GM19239 (cell line): ENCODE measurements at regions not wholly inside any gene's neighbourhood (a gene's known extent, or its start where the extent isn't known, plus 50 kb on each side); places are given as distances from the start of the nearest gene placed in this dataset.

Experiments used
- DNase-seq: peaks from one replicate; pipeline ENCODE4 v3.0.0; 2011; ENCODE audit warnings: low spot score; ENCODE audit not compliant: insufficient read length
- FAIRE-seq: peaks from 2 replicates; lab custom pipeline; 2011; peaks lifted over from hg19 to GRCh38; lab: Jason Lieb, UNC

DNA sequence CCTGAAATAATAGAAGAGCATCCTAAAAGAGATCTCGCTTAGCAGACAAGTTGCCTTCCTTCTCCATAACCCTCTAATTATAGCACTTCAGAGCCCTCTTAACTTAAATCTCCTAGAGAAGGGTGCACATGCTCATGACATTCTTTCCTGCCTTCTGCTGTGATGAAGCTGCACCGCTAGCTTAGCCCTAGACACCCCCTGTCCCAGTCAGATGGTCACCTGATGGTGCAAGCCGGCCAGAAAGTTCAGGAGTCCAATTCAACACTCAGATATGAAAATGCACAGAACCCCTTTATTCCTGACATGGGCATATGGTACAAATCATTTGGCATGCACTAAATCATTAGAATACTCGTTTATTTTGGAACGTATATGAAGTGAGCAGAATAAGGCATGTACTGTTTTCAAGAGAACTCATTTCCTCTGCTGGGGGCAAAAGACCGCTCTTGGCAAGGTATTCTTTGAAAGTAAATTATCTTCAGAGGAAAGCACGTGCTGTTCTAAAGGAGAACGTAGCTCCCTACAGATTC, 420.4 kb upstream of the PROK2 start:
- FAIRE-seq (no peak), DNase-seq (no peak)

DNA sequence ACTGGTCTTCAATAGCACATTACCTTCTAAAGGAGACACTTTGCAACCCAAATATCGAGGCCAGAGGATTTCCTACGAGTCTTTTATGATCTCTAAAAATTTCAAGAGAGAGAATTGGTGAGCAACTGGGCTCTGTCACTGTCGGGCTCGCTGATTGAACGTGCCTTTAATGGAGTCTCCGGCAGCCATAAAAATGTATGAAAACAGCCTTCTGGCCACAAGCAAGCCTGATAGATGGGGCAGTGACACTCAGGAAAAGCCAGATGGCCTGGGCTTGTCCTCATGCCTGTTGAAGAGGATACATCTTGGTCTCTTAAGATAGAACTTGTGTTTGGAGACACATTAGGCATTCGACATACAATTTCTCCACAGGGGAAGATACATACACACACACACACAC, 419.5 kb upstream of the PROK2 start:
- no peak for FAIRE-seq
- DNase-seq: no peak

DNA sequence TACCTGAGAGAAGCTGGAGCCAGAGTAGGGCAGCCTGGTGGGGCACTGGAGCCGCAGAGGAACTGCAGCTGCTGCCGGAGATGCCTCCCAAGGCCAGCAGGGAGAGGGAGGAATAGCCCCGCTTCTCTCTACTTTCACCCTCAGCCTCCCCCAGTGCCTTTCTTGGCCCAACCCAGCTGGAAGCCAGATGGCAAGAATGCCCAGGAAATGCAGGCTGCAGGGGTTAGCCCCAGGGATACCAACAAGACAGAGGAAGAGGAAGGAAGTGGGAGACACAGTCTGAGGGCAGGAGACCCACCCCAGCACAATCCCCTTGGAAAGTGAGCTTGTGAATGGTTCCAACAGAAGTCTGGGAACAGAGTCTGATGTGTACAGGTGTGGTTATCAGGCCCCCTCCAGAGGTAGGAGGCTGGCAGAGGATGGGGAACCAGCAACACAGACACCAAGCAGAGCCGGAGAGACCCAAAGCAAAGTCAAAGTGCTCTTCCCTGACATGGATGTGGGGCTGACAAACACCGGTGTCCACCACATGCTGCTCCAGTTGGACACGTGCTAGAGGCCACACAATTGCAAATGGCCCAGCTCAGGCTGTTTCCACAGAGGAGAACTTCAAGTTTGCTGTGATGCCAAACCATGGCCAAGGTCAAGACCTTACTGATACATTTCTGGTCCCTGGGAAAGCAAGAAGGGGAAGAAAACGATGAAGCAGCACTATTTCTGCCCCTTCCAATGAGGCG, 418.8 kb upstream of the PROK2 start:
- no peak for FAIRE-seq
- no peak for DNase-seq

DNA sequence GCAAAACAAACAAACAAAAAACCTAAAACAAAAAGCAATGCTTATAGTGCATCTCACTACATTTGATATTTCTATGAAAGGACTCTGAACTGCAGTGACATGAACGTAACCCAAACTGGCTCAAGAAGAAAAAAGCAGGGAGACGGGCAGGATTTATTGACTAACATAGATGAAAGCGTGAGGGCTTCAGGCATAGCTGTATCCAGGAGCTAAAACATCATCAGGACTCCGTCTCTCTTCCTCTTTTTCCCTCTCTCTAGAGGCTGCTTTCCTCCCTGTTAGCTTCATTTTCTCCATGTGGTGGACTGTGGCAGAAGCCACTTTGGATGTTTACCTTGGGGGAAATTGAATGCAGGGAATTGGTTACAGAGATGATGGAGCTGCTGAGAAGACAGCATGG, 418.2 kb upstream of the PROK2 start:
- no peak for FAIRE-seq
- no peak for DNase-seq

DNA sequence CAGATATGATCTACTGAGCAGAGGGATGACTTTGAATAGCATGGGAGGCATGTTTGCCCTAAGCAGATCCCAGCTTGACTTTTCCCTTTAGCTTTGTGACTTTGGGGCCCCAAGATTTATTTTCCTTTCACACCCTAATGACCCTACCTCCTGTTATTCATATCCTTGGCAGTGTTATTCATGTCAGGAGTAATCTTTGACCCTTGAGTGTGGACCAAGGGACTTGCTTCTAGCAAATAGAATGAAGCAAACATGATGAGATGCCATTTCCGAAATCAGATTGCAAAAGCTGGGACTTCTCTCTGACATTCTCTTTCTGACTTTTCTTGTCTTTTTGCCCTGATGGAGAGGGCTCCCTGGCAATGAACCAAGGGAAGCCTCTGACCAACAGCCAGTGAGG, 415.4 kb upstream of the PROK2 start:
- FAIRE-seq: no peak
- no peak for DNase-seq

DNA sequence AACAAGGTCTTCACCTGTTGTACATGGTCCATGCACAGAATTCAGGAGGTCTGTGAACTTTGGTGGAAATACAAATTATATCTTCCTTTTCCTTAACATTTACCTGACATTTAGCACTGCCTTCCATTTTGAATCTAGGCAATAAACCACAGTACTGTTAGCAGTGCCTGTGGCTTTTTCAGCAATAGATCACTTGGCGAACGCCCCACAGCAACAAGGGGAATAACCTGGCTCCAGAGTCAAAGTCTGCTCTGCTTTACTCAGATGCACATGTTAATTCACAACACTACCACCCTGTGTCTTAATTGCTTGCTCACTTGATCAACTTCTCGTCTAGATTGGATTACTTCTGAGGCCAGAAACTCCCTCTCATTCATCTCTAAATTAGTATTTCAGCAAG, 414.6 kb upstream of the PROK2 start:
- FAIRE-seq: no peak
- no peak for DNase-seq

DNA sequence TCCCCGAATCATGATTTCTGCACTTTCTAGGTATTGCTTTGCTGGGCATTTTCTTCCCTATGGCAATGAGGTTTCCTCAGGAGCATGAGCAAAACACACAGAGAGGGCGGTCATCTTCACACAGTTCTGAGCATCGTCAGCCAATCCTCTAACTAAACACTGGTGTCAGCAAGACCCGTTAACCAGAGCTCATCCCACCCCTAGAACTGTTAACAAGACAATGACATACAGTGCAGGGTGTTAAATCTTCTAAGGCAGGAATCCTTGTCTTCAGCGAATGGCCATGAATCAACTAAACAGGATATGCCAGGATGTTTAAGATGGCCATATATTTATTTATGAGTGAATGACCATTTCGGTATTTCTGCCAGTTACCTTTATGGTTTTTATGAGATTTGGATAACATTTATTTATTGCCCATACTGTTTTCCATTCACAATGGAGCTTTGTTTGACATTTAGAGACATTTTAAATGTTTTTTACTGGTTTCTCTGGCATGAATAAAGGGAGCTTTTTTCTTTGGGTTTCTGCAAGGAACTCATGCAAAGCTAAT, 411.5 kb upstream of the PROK2 start:
- no peak for FAIRE-seq

DNA sequence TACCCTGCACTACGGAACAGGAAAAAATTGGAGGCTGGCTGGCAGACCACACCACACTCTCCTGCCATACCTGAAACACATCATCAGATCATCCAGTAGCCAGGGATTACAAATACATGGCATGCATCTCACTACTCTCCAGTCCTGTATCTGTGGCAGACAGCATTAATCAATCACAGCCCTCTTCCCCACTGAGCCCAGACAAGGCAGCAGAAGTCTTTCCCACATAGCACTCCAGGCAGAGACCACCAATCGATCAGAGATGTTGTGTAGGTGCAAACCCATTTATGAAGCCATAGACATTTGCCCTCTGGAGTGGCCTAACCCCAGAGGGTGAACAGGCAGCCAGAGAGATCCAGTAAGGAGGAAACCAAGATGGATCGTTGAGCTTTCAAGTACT, 410.9 kb upstream of the PROK2 start:
- FAIRE-seq: no peak

More for the DNA sequence above, 411.5 kb upstream of the PROK2 start:
- no peak for DNase-seq

DNA sequence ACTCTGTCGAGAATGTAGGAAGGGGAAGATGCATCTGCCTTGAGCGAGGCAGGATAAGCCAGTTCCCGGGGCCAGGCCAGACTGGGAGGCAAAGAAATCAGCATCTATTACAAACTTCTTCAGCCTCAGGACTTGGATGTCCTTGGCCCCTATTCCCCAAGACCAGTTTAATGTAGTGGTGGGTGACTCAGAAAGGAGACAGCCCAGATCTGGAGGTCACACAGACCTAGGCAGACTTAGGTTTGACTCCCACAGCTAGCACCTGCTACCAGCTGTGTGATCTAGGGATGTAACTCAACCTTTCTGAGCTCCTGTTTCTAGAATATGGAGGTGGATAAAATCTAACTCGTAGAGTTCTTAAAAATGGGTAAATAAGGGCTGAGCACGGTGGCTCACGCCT, 409.5 kb upstream of the PROK2 start:
- no peak for DNase-seq

More for the DNA sequence above, 410.9 kb upstream of the PROK2 start:
- no peak for DNase-seq

DNA sequence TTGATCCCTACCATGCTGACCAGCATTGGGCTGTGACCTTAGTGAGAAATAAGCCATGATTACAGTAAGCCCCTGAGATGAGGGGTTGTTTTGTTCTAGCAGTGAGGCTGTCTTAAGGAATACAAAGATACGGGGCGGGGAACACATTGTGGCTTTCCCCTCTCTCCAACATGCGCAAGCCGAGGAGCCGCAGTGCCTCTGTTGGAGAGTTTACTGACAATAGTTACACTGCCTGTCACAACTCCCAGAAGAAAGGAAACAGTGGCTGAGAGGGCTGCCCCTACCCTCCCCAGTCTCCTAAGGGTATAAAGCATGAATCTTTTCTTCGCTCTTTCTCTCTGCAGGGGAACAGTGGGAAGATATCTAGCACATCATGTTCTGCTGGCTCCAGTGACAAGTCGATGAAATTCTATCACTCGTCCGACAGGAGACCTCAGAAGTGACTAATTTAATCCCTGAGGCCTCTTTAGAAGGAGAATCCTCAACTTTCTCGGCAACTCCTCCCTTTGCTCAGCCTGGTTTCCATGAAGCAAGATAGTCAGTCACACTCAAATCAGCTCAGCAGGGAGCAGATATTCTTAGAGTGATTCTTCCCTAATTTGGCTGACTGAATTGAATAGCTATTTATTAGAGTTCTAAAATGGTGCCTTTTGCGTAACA, 409.0 kb upstream of the PROK2 start:
- no peak for FAIRE-seq
- no peak for DNase-seq

More for the DNA sequence above, 409.5 kb upstream of the PROK2 start:
- FAIRE-seq: no peak

DNA sequence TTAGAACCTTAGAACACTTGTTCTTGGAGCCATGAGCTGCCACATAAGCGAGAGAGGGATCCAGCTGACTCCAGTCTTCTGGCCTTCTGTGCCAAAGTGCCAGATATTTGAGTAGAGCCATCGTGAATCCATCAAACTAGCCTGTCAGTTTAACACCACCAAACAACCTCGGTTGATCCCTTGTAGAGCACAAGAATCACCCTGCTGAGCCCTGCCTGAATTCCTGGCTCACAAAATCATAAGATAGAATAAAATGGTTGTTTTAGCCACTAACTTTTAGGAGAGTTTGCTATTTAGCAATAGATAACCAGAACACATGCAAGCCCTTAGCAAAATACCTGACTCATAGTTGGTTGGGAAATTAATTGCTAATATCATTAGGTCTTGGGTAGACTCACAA, 407.6 kb upstream of the PROK2 start:
- DNase-seq (no peak), FAIRE-seq (no peak)

DNA sequence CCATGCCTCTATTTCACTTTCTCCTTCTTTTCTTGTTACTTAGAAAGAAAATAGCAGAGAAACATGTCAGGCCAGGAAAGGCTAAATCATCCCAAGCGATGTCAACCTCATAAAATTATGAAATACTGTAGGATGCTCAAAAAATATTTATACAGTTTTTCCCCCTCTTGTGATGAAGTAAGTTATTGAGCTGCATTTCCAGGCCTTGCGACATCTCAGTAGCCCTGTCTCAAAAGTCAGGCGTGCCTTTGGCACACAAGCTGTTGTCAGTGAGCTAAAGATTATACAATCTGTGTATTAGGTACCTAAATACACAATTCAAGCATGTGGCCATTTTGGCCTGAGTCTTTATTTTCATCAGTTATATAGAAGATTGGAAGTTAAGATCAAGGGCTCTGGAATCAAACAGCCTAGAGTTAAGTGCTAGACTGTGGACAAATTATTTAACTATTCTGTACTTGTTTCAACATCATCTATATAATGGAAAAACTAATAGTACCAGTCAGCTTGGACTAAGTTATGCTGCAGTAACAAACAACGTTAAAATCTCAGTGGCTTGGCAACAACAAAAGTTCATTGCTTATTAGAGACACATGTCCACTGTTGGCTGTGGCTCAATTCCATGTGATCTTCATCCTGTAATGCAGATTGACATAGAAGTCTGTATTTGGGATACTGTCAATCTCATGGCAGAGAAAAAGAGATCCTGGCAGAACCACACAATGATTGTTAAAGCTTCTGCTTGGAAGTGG, 406.4 kb upstream of the PROK2 start:
- no peak for FAIRE-seq
- no peak for DNase-seq

DNA sequence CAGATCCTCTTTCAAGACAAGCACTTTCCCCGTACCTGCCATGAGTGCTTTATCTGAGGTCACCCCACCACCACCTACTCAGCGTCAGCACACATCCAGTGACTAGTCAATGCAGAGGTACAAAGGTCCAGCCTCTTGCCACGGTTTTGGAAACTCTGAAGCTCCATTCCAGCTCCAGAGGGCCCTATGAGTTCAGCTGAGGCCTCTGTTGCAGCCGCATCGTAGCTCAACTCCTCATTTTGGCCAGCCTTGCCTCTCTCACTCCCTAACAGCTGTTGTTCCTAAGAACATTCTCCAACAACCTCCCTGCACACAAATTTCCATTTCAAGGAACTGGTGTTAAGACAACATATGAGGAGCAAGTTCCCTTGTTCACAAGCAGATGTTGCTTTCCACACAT, 405.1 kb upstream of the PROK2 start:
- FAIRE-seq: no peak
- DNase-seq: no peak

DNA sequence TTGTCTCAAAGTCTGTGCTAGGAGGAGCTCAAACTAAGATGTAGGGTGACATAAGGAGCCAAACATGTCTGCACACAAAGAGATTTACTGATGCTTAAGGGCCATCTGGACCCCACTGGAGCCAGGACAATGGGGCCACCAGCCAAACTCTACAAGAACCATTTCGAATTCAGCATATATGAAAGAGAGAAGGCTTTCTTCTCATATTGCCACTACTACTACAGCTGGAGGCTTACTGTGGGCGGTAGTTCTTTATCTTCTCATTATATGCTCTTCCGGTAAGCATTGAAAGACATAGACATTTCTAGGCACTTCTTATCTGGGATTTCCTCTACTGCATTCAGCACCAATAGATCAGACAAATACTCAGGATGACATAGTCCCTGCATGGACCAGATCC, 404.4 kb upstream of the PROK2 start:
- no peak for DNase-seq
- no peak for FAIRE-seq

DNA sequence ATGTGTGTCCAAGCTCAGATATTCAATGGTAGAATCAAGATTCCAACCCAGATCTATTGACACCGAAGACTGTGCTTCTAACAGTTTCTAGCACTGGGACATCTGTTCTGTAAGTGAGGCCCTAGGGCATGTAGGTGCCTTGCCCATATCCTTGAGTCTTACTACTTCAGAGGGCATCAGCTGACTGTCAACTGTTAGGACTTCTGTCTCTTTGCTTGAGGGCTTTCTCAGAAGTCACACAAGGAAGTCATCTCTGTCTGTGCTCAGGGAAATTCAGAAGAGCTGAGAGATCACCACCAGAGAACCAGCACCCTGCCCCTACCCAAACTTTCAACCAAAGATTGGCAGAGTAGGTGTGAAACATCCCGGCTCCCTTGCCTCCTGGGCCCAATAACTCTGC, 403.6 kb upstream of the PROK2 start:
- FAIRE-seq (no peak), DNase-seq (no peak)

DNA sequence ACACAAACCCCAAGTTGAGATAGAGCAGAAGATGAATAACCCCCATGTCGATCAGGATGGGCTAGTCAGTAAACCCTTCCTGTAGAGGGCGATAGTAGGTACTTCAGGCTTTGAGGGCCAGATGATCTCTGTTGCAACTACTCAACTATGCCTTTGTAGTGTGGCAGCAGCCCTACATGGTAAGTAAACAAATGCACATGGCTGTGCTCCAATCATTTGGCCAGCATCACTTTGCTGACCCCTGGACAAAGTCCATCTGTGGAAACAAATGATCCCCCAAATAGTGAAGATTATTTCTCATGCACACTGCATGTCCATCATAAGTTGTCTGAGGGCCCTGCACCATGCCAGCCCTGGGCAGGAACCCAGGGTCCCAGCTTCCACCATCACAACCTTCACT, 402.2 kb upstream of the PROK2 start:
- no peak for FAIRE-seq
- no peak for DNase-seq

DNA sequence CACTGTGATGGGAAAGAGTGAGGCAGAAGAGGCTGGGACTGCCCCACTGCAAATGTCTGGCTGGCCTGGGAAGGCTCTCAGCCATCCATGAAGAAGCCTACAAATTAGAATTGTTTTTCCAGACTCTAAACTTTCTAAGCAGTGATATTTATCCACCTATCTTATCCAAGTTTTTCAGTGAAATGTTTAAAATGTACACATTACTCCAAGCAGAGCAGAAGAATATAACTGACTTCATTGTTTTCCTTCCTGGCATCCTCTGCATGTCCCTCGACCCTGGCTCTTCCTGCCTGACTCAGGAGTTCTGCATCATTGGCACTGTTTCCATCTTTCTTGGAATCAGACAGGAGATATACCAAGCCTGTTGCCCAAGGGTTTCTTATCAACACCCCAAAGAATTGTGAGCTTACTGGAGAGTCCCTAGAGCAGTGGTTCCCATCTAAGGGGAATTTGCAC, 401.5 kb upstream of the PROK2 start:
- FAIRE-seq: no peak
- DNase-seq: no peak

DNA sequence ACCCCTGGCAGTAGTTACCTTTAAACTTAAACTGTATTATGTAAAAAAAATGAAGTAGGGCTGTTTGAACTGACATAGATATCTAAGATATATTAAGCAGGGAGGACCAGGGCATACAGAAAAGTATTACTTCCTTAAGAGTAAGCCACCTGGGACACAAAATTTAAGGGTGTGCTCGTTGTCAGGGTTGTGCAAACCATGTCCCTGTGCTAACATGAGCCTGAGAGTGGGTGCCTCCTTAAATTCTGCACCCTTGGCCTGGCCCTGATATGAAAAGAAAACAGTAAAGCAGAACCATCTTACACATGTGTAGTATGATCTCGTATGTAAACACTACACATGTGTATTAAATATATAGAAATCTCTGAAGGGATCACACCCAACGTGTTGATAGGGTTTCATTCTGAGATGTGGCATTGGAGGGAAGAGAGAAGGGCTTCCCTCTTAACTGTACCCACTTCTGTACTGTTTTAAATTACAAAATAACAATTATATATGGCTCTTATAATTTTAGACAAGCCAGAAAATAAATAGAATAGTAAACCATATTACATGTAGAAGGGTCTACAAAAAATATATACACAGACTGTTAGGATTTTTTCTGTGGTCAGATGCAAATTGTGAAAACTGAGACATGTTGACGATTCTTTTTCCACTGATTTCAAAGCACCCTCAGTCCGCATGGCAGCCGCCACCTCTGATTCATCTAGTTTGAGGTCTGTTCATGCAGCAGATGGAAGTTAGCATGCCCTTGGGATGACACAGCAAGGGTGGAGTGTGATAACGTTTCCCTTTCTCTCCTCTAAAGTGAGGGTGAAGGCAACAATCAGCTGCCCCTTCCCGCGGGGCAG, 400.8 kb upstream of the PROK2 start:
- no peak for FAIRE-seq
- no peak for DNase-seq

DNA sequence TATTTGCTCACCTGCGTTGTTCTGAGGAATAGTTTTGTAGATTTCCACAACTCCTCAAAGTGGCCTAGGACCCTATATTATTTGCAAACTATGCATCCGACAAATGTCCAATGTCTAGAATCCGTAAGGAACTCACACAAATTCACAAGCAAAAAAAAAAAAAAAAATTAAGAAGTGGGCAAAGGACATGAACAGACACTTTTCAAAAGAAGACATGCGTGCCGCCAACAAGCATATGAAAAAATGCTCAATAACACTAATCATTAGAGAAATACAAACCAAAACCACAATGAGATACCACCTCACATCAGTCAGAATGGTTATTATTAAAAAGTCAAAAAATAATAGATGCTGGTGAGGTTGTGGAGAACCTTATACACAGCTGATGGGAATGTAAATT, 398.5 kb upstream of the PROK2 start:
- no peak for FAIRE-seq

DNA sequence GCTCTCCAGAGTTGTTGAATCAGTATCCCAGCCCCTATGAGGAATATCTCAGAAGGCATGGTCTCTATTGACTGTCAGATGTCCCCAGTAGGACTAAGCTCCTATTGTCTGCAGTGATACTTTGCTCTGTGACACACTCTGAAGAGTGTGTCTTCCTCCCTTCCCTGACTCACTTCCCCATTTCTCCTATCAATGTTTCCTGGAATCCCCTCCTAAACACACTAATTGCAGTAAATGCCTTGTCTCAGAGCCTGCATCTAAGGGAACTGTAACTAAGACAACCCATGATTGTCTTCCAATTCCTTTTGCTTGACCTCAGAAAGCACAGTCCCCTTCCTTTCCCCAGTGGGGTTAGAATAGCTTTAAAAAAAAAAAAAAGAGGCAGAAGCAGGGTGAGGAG, 397.3 kb upstream of the PROK2 start:
- no peak for DNase-seq
- no peak for FAIRE-seq

More for the DNA sequence above, 398.5 kb upstream of the PROK2 start:
- no peak for DNase-seq
